MM.1S (cell line): ENCODE measurements at regions not wholly inside any gene's neighbourhood (a gene's known extent, or its start where the extent isn't known, plus 50 kb on each side); places are given as distances from the start of the nearest gene placed in this dataset.

ENCODE experiments used
- EZH2 ChIP-seq: fragments of 300-600 bp; sonication (generic); optimal IDR thresholded peaks from 2 replicates; pipeline ENCODE3; 2017; ENCODE audit warnings: low read depth, mild to moderate bottlenecking, antibody characterized with exemption, low read length, mixed read lengths
- EZH2phosphoT487 ChIP-seq: fragments of 300-600 bp; sonication (generic); IDR thresholded peaks from 2 replicates; pipeline ENCODE4 v1.6.1; 2018; ENCODE audit warnings: antibody characterized with exemption, low read length
- TF ChIP-seq, protein P1 (sequence below): fragments of 300-600 bp; sonication (generic); IDR thresholded peaks from 2 replicates; pipeline ENCODE4 v1.5.1; 2016; ENCODE audit warnings: antibody characterized with exemption, low read length, mixed read lengths

DNA sequence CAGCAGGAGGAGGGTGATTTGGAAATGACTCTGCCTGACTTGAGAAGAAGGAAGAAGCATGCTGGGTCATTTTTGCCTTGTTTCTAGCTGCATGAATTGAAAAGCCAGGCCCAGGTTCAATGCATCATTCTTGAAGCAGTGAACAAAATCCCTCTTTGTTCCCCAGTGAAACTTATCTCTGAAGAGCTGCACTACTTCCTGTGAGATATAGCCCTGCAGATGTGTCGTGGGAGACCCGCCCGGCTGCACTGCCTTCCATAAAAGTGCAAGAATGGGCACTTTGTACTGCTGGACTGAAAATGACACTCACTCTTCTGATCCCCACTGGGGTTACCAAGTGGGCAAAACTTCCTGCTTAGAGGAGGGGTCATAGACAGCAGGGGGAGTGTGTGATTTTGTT lies 249.2 kb upstream of the NFIA start:
- TF ChIP-seq, protein P1, sequence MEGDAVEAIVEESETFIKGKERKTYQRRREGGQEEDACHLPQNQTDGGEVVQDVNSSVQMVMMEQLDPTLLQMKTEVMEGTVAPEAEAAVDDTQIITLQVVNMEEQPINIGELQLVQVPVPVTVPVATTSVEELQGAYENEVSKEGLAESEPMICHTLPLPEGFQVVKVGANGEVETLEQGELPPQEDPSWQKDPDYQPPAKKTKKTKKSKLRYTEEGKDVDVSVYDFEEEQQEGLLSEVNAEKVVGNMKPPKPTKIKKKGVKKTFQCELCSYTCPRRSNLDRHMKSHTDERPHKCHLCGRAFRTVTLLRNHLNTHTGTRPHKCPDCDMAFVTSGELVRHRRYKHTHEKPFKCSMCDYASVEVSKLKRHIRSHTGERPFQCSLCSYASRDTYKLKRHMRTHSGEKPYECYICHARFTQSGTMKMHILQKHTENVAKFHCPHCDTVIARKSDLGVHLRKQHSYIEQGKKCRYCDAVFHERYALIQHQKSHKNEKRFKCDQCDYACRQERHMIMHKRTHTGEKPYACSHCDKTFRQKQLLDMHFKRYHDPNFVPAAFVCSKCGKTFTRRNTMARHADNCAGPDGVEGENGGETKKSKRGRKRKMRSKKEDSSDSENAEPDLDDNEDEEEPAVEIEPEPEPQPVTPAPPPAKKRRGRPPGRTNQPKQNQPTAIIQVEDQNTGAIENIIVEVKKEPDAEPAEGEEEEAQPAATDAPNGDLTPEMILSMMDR, result no peak
- TF ChIP-seq EZH2 (no peak), EZH2phosphoT487 (no peak)
